ENCODE measurements at regions not wholly inside any gene's neighbourhood (a gene's known extent, or its start where the extent isn't known, plus 50 kb on each side); places are given as distances from the start of the nearest gene placed in this dataset.

DNA sequence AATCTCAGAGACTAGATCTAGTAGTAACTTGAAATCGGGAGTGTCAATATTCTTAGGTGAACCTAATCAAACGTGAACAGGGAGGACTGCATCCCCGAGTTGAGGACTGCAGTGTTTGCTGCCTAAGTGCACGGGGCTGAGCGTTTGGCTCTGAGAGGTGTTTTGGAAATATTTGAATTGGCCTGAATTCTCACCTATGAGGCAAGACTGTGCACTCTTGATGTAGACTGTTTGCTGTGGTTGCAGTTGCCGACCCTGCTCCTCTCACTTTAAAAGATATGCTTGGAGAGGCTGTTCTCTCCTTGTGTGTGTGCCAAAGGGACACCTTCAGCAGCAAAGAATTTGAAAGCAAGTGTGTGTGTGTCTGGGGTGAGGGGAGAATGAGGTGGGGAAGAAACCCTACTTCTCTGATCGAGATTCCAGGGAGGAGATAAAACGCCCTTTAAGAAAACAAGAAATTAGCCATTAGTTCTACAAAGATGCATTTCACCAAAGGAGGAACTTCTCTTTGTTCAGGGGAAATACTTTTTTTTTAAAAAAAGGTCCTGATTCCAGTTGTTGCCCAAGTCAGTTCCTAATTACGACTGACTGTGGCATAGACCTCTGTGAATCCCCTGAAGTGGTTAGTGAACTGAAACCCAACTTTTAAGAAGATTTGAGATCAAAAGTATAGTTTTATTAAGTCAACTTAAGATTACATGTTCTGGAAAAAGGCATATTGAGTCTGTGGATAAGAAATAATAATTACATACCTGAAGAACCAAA lies 106.6 kb downstream of the DYRK2 start:
- no peak for TF ChIP-seq CTCF (IDR thresholded peaks at IDR 0.05; ENCODE audit: low read depth, low read length)
- no peak for TF ChIP-seq POLR2A (IDR thresholded peaks at IDR 0.05; ENCODE audit: extremely low read depth, insufficient read length)
- no peak for TF ChIP-seq MYC (IDR thresholded peaks at IDR 0.05; ENCODE audit: low read depth, low read length)
- no peak for TF ChIP-seq MAX (IDR thresholded peaks at IDR 0.05; ENCODE audit: low read depth, low read length)

Measured in NB4 (cell line).